ENCODE measurements at regions not wholly inside any gene's neighbourhood (a gene's known extent, or its start where the extent isn't known, plus 50 kb on each side); places are given as distances from the start of the nearest gene placed in this dataset.
"Not testable (repeated sequence)": the region's sequence is repeated elsewhere in the genome, so short reads cannot be mapped to it uniquely, and the experiment has no call there.

DNA sequence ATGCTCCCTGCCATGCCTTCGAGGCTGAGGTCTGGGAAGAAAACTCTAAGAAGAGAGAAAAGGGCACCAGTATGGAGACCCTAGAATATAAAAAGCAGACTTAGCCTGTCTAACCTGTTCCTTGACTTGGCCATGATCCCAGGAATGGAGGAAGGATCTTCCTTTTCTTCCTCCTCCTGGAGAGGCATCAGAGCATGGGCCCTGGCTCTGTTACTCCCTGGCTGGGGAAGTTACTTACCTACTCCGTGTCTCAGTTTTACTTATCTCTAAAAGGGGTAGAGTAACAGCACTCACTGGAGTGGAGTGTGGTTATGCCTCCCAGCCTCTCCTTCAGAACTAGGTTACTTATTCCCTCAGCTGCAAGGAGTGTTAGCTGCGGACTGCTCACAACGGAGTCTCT lies 55.2 kb upstream of the PHF21A start (continued):
- TF ChIP-seq TCF4 (CRISPR knock-in tag; IDR thresholded peaks at IDR 0.05; ENCODE audit: borderline replicate concordance): no peak
- TF ChIP-seq ESRRG (CRISPR knock-in tag; IDR thresholded peaks at IDR 0.05): no peak
- TF ChIP-seq BACH2 (CRISPR knock-in tag; IDR thresholded peaks at IDR 0.05; ENCODE audit: borderline replicate concordance): no peak
- no peak for TF ChIP-seq ZFP30 (CRISPR knock-in tag; IDR thresholded peaks at IDR 0.05)
- no peak for TF ChIP-seq CSDC2 (CRISPR knock-in tag; IDR thresholded peaks at IDR 0.05)
- no peak for TF ChIP-seq ISL1 (CRISPR knock-in tag; IDR thresholded peaks at IDR 0.05)
- TF ChIP-seq, protein P1, sequence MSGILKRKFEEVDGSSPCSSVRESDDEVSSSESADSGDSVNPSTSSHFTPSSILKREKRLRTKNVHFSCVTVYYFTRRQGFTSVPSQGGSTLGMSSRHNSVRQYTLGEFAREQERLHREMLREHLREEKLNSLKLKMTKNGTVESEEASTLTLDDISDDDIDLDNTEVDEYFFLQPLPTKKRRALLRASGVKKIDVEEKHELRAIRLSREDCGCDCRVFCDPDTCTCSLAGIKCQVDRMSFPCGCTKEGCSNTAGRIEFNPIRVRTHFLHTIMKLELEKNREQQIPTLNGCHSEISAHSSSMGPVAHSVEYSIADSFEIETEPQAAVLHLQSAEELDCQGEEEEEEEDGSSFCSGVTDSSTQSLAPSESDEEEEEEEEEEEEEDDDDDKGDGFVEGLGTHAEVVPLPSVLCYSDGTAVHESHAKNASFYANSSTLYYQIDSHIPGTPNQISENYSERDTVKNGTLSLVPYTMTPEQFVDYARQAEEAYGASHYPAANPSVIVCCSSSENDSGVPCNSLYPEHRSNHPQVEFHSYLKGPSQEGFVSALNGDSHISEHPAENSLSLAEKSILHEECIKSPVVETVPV (CRISPR knock-in tag; IDR thresholded peaks at IDR 0.05): no peak
- no peak for TF ChIP-seq ZNF8 (CRISPR knock-in tag; IDR thresholded peaks at IDR 0.05)
- TF ChIP-seq ZFP3 (CRISPR knock-in tag; IDR thresholded peaks at IDR 0.05): no peak

DNA sequence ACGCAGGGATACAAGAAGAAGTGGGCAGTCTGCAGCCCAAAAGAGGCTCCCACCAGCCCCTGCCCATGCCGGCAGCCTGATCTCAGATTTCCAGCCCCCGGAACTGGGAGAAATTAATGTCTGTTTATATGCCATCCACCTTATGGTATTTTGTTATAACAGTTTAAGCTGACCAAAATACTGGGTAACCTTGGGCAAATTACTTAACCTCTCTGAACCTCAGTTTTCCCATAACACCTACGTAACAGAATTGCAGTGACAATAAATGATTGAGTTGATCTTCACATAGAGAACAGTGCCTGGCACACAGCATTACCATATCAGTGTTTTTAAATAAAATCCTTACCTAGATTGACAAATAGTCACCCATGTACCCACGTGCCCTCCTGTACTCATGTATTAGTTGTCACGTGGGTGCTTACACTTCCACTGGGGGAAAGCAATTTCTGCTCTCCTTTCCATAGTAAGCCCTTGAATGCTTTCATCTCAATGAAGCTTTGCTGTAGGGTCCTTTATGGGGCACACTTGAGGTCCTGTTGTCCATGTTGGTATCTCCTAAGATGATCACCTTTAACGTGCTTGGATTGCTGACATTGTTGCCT lies 54.2 kb upstream of the PHF21A start:
- ATAC-seq: no peak
- TF ChIP-seq, protein P2, sequence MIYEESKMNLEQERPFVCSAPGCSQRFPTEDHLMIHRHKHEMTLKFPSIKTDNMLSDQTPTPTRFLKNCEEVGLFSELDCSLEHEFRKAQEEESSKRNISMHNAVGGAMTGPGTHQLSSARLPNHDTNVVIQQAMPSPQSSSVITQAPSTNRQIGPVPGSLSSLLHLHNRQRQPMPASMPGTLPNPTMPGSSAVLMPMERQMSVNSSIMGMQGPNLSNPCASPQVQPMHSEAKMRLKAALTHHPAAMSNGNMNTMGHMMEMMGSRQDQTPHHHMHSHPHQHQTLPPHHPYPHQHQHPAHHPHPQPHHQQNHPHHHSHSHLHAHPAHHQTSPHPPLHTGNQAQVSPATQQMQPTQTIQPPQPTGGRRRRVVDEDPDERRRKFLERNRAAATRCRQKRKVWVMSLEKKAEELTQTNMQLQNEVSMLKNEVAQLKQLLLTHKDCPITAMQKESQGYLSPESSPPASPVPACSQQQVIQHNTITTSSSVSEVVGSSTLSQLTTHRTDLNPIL (CRISPR knock-in tag; IDR thresholded peaks at IDR 0.05; ENCODE audit: low read depth): no peak
- TF ChIP-seq, protein P3, sequence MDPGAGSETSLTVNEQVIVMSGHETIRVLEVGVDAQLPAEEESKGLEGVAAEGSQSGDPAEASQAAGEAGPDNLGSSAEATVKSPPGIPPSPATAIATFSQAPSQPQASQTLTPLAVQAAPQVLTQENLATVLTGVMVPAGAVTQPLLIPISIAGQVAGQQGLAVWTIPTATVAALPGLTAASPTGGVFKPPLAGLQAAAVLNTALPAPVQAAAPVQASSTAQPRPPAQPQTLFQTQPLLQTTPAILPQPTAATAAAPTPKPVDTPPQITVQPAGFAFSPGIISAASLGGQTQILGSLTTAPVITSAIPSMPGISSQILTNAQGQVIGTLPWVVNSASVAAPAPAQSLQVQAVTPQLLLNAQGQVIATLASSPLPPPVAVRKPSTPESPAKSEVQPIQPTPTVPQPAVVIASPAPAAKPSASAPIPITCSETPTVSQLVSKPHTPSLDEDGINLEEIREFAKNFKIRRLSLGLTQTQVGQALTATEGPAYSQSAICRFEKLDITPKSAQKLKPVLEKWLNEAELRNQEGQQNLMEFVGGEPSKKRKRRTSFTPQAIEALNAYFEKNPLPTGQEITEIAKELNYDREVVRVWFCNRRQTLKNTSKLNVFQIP (CRISPR knock-in tag; IDR thresholded peaks at IDR 0.05; ENCODE audit: borderline replicate concordance, low read depth): no peak
- TF ChIP-seq CSDC2 (CRISPR knock-in tag; IDR thresholded peaks at IDR 0.05) (no peak), ZNF8 (CRISPR knock-in tag; IDR thresholded peaks at IDR 0.05) (no peak), ZNF70 (CRISPR knock-in tag; IDR thresholded peaks at IDR 0.05) (no peak), ZFP3 (CRISPR knock-in tag; IDR thresholded peaks at IDR 0.05) (no peak), ARNTL (CRISPR knock-in tag; IDR thresholded peaks at IDR 0.05; ENCODE audit: borderline replicate concordance, low read depth) (no peak), SNAI2 (CRISPR knock-in tag; IDR thresholded peaks at IDR 0.05) (no peak), OSR1 (CRISPR knock-in tag; IDR thresholded peaks at IDR 0.05) (no peak), ISL1 (CRISPR knock-in tag; IDR thresholded peaks at IDR 0.05) (no peak), TCF4 (CRISPR knock-in tag; IDR thresholded peaks at IDR 0.05; ENCODE audit: borderline replicate concordance) (no peak), ZFP30 (CRISPR knock-in tag; IDR thresholded peaks at IDR 0.05) (no peak), ZC3H10 (CRISPR knock-in tag; IDR thresholded peaks at IDR 0.05) (no peak), RARB (CRISPR knock-in tag; IDR thresholded peaks at IDR 0.05) (no peak), BACH2 (CRISPR knock-in tag; IDR thresholded peaks at IDR 0.05; ENCODE audit: borderline replicate concordance) (no peak), TOX (CRISPR knock-in tag; IDR thresholded peaks at IDR 0.05; ENCODE audit: borderline replicate concordance) (no peak)
- TF ChIP-seq, protein P4, sequence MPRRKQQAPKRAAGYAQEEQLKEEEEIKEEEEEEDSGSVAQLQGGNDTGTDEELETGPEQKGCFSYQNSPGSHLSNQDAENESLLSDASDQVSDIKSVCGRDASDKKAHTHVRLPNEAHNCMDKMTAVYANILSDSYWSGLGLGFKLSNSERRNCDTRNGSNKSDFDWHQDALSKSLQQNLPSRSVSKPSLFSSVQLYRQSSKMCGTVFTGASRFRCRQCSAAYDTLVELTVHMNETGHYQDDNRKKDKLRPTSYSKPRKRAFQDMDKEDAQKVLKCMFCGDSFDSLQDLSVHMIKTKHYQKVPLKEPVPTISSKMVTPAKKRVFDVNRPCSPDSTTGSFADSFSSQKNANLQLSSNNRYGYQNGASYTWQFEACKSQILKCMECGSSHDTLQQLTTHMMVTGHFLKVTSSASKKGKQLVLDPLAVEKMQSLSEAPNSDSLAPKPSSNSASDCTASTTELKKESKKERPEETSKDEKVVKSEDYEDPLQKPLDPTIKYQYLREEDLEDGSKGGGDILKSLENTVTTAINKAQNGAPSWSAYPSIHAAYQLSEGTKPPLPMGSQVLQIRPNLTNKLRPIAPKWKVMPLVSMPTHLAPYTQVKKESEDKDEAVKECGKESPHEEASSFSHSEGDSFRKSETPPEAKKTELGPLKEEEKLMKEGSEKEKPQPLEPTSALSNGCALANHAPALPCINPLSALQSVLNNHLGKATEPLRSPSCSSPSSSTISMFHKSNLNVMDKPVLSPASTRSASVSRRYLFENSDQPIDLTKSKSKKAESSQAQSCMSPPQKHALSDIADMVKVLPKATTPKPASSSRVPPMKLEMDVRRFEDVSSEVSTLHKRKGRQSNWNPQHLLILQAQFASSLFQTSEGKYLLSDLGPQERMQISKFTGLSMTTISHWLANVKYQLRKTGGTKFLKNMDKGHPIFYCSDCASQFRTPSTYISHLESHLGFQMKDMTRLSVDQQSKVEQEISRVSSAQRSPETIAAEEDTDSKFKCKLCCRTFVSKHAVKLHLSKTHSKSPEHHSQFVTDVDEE (CRISPR knock-in tag; IDR thresholded peaks at IDR 0.05): no peak

DNA sequence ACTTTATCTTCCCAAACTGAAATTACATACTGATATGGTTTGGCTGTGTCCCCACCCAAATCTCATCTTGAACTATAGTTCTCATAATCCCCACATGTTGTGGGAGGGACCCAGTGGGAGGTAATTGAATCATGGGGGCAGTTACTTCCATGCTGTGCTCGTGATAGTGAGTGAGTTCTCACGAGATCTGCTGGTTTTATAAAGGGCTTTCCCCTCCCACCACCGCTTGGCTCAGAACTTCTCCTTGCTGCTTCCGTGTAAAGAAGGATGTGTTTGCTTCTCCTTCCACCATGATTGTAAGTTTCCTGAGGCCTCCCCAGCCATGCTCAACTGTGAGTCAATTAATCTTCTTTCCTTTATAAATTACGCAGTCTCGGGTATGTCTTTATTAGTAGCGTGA lies 50.4 kb upstream of the PHF21A start:
- not testable (repeated sequence) for ATAC-seq

Data from SK-N-SH treated with all-trans-retinoic acid at 6 μM for 48 hours (cell line).